ENCODE measurements at regions not wholly inside any gene's neighbourhood (a gene's known extent, or its start where the extent isn't known, plus 50 kb on each side); places are given as distances from the start of the nearest gene placed in this dataset.

DNA sequence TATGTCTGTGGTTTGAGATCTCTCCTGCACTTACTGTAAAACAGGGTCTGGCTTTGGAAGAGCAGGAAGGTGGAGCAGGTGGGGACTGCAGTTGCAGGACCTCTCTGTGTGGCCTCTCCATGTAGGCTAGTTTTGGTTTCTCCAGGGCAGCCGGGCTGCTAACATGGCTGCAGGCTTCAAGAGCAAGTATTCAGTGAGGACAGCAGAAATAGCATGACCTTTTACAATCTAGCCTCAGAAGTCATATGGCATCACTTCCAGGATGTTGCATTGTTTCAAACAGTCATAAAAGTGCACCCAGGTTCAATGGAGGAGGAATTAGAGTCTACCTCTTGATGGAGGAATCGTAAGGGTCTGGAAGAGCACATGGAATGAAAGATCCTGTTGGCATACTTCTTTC is 728.7 kb downstream of the NTRK3 start:
- DNase-seq = peak in 1 of 2 experiments; percentile 14

DNA sequence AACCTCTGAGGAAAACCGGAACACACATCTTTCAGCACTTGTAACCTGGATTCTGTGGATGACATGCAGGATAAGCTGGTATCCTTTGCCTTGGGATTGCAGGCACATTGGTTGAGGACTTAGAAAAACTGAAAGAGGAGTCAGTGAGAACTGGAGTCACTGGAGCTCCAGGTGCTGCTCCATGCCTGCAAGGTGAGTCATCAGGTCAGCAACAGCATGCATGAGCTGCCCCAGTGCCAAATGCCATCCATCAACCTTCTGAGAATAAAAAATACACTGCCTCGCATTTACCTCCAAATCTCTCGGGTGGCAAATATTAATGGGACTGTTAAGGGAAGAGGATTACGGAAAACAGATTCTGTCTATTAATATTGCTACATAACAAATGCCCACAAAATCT is 729.1 kb downstream of the NTRK3 start:
- peak; percentile 27 to 59 for DNase-seq

DNA sequence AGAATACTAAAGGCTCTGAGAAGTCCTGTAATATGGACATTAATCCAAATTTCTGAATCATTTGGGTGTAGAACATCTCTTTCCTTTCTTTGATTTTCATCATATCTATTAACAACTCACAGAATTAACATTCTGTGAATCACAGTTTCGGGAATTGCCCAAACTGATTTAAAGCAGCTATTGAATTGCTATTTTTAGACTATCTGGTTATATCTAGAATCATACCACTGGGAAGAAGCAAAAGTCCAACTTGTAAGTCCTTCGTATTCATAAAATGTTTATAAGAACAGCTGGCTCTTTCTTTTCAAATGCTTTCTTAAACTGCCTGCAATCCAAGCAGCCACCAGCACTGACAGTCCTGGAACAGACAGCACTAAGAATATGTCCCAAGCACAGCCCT is 733.0 kb downstream of the NTRK3 start:
- no peak for DNase-seq

DNA sequence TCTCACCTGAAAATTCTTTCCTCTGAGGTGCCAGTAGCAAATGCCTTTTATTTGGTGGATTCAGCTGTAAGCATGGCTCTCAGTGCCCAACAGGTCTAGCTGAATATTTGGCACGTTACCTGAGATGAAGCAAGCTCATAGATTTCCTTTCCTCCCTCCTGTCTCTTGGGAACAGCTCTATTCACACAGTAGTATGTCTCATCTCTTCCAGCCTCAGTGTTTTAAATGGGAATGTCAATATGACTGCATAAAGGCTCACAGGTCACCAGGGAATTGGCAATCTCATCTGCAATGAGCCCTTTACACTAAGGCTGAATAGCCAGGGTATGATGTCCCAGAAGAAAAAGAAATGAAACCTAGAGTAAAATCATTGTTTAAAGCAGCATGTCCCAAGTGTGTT is 733.5 kb downstream of the NTRK3 start:
- no peak for DNase-seq

DNA sequence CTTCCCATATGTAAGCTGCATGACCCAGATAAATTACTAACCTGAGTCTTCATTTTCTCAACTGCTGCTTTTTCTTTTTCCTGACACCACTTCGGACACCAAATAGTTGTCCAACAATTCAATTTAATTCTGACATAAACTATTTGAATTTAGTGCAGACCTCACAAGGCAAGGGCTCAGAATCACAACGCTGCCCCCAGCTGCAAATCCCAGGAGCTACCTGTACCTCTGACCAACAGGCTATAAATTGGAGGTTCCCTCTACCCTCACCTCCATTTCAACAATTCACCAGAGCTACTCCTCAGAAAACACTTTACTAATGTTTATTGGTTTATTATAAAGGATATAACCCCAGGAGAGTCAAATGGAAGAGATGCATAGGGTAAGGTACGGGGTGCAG is 737.6 kb downstream of the NTRK3 start:
- no peak for DNase-seq

DNA sequence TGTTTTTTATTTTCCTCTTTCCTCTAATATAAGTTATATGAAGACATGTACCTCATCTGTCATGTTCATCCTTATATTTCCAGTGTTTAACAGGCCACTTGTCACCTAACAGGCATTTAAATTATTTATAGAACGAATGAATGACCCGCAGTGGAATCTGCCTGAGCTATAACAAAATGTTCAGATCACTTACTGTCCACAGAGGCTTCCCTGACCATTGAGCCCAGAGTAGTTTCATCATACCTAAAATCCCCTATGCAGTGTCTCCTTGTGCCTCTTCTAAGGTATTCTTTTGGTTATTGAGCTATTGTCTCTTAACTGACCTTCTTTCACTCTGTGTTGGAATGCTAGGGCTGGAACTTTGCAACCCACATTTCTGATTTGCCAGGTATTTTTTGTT is 748.5 kb downstream of the NTRK3 start:
- no peak for DNase-seq

DNA sequence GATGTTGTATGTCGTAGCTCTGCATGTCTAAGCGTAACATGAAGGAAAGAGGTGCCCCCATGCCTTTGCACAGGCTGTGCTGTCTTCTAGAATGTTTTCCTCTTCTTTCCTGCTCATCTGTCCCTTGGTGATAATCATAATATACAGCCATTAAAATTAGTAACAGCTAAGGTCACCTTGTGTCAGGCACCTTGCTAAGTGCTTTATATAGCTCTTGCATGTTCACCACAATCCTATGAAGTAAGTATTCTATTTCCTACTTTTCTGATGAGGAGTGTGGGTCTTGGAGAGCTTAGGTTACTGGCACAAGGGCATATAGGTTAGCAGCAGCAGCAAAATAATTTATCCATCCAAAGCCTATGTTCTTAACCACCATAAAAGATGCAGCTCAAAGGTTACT is 754.4 kb downstream of the NTRK3 start:
- no peak for DNase-seq

DNA sequence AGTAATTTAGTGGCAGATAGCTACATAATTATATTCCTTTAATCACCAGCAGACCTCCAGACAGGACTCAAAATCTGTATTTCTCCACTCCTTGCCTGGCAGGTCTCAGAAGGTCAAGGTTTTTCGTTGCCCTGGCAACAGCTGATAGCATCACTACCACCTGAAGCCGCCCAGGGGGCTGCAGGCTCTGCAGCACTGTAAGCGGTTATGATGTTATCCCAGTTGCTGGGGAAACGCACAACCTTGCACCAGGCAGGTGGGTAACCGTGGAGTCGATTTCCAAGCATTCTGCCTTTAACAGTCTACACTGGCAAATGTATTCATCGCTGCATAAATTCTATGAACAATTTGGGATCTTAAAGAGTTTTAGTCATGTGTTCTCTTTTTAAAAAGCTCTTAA is 756.3 kb downstream of the NTRK3 start:
- DNase-seq = no peak

DNA sequence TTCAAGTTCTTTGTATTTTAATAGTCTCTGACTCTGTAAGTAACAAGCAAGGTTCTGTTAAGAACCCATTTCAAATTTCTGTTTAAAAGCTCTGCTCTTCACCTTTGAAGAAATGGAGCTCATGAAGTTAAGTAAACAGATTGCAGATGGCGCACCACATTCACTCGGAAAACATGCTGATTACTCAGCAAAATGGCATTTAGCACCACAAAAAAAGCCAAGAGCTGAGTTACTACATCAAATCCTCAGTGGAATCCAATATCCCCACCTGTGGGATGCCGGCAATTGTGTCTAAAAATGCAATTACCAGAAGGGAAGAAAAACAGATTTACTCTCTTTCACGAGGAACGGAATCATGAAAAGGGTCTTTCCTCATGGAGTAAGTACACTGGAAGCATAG is 758.0 kb downstream of the NTRK3 start:
- DNase-seq = no peak

DNA sequence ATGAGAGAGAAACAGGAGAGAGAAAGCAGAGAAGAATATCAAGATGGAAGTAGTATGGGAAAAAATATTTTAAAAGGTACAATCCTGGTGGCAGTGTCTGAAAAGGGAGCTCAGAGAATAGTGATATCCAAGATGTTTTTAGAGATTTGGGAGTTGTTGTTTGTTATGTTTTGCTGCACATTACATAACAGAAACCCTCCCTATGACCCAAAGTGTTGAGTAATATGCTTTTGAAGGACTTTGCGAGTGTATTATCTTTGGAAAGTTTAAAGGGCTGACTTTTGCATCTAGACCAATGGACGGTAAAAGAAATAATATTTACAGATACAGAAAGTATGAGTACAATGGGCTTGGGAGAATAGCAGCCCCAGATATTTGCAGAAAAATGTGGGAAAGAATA is 759.7 kb downstream of the NTRK3 start:
- no peak for DNase-seq

DNA sequence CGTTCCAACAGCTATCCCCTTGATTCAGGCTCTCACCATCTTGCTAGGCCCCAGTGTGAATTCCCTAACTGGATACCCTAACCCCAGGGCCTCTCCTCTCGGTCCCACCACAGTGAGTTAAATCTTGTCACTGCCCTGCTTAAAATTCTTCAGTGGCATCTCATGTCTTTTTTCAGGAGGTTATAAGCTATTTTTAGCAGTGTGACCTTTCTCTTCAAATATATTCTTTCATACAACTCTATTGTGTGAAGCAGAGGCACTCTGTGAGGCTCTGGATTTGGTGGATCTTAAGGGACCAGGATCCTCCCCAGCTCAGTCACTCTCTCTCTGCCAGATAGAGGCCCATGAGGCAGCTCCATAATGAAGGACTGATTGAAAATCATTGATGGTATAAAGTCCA is 760.4 kb downstream of the NTRK3 start:
- no peak for DNase-seq

DNA sequence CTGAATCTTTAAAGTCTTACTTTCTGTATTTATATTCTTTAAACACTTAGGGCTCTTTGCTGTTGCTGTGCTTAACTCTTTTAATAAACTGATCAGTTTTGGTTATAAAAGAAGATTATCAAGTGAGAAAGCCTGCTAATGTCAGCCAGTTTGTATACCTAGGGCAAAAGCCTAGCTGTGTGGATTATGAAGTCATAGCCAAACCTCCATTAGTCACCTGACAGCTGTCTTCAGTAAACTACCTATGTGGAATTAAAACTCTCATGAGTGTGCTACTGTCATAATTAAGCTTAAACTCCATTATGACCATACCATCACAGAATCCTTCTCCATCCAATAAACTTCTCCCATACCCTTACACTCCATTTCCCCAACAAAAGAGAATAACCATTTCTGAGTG is 762.7 kb downstream of the NTRK3 start:
- DNase-seq = no peak

DNA sequence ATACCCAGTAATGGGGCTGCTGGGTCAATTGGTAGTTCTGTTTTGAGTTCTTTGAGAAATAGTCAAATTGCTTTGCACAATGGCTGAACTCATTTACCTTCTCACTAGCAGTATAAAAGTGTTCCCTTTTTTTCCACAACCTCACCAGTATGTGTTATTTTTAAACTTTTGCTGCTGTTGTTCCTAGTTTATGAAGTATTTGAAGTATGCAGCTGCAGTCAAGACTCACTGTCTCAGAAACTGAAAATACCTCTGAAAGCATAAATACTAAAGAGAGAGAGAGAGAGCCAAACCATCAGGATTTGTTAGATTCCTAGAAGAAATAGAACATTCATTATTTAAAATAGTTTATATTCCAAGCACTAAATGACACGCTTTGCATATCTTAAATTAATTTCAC is 764.2 kb downstream of the NTRK3 start:
- DNase-seq = no peak

DNA sequence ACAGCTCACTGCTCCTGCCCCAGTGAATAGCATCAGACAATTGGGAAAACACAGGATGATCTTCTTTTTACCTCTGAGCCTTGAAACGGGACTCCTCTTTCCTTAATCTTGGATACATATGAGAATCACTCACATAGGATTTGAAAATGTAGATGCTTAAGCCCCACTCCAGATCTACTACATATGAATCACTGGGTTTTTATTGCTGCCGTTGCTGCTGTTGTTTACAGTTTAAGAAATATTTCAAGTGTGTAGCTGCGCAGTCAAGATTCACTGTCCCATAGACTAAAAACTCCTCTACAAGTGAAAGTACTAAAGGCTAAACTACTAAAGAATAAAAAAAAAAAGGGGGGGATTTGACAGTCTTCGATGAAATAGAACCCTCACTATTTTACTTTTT is 765.9 kb downstream of the NTRK3 start:
- no peak for DNase-seq

DNA sequence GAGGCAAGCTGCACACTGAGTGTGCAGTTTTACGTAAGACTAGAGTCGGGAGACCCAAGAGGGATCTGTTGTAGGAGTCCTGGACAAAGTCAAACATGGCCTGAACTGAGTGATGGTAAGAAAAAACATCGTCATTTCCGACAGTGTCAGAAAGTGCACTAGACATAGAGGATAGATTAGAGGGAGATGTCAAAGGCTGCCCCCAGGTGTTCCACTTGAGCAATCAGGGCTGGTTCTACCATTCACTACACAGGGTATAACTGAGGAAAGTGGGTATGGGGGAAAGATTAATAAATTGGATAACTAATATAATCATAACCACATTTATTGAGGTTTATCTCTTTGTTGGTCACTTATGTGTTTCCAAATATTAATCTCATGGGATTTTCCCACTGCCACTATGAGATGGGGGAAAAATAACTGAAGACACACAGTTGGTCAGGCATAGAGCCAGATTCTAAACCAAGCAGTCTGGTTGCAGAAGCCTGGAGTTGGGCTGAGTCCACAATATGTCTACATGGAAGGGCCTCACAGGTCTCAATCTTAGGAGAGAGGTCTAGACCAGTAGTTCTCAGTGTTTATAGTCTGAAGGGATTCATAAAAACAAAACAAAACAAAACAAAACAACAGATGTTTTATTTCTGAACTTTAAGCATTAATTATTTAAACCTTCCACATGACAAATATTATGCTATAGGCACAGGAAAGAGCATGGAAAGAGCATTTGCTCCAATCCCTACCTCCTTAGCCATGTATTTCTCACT is 766.5 kb downstream of the NTRK3 start:
- DNase-seq = no peak

DNA sequence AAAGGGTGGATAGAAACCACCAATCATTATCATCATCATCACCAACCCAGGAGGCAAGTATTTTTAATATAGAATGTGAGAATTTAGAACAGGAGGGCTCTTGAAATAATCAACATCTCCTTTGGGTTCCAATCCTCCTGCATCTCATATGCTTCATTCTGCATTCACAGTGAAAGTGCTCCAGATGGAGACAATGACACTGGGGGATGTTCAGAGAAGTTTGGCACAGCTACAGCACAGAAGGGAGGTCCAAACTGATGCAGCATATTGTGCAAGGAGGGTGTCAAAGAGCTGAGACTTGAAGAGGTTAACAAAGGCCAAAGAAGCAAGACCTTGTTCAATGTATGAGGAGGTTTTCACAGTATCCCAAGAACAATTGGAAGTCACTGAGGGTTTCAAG is 767.1 kb downstream of the NTRK3 start:
- DNase-seq = no peak

DNA sequence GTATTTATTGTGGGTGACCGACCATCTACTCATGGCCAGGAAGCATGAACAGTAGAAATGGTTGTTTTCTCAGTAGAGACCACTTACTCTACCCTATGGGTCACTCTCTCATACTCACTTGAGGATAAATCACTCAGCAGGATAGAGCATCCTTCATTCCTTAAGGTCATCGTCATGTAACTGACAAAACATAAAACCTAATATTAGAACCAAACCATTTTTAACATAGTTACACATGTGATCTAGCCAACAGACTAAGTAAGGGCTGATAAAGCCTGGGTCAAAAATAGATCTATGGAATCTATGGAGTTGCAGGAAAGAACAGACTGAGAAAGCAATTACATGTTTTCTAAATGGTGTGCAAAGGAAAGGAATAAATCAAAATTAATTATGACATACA is 769.1 kb downstream of the NTRK3 start:
- DNase-seq = no peak

DNA sequence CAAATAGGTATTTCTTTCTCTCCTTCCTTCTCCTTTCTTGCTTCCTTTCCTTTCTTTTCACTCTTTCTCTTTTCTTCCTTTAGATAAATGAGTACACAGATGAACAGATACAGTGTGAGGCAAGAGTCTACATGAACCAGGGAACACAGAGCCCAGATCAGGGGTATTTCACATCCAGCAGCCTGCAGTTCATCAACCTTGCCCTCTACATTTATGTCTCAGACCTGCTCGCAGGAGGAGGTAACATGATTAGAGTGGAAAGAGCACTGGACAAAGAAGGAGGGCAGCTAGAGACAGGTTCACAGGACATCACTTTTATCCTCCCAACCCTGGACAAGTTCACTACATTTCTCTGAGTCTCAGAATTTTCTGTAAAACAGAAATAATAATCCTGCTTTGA is 773.1 kb downstream of the NTRK3 start:
- no peak for DNase-seq

DNA sequence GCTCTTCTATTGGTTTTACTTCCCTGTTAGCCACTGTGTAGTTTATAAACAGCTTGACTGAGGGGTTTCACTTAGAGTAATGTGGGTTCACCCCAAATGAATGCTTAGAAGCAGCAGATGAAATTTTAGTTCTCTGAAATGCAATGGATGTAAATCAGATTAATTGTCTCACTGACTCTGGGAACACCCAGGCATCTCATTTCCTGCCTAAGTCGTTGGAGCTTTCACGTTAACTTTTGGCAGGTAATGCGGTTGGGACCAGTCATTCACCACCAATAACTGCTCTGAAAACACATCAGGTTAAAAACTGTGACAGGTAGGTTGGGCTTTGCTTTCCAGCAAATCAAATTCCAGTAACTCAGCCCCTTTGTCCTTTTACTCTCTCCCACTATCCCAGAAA is 775.4 kb downstream of the NTRK3 start:
- no peak for DNase-seq

DNA sequence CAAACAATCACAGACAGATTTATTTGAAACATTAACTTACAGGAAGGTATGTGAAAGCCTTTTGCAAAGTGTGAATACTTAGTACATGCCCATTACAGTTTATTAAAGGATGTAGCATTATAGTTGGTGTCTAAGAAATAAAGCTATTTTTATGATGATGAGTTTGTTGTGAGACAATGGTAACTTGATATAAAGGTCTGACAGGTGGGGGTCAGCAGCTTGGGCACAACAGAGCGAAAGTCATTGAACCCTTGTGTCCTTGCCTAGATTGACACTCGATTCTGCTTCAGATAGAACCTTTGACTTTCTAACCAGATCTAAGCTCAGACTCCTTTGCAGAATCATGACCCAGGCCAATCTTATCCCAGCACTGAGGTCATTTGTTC is 777.9 kb downstream of the NTRK3 start:
- DNase-seq = no peak

DNA sequence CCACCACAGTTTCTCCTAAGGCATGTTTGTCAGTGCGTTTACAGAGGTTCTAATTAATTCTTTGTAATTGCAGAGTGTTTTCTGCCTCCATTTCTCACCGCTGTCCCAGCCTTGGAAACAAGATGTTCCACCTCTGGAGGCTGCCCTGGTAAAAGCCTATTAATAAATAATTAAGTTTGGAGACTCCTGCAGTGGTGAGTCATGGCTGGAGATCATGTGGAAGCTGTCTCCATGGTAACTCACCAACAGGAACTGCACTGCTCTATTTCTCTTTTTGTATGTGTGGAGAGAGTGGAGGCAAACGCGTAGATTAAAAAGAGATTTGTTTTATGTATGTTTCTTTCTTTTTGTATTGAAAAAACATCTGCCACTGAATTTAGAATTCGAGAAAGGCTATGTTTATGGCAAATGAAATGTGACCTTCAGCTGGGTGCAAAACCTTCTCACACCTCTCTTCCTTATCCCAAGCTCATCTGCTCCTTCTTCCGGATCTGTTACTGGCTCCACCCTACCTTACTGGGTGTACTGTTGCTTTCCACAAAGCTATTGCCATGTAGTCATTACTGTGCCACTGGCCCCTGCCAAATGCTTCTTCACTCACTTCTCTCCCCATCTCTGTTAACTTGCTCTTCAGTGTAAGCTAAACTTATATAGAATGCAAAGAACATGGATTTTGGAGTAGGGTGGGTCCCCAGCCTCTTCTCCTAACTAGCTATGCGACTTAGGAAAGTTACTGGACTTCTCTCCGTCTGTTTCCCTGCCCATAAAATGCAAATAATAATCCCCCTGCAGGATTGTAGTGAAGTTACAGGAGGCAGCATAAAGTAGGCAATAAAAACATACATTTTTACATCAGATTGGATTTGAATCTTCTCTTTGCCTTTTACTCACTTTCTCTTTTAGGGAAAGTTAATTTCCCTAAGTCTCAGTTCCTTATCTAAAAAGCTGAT is 778.5 kb downstream of the NTRK3 start:
- peak; percentile 41 to 57 for DNase-seq

DNA sequence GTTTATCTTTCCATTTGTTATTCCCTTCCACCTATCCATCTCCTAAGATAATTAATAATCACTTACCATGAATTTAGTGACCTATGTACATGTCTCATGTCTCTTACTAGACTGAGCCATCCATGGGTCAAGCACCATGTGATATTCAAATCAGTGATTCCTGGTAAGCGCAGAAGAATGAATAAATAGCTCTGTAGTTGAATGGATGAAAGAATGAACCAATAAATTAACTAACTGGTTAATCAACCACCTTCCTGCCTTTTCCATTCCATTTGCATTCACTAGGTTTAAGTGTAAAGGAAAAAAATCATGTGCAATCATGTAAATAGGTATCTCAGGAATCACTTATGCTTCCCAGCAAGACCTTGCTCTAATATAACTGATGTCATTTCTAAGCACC is 779.5 kb downstream of the NTRK3 start:
- no peak for DNase-seq

DNA sequence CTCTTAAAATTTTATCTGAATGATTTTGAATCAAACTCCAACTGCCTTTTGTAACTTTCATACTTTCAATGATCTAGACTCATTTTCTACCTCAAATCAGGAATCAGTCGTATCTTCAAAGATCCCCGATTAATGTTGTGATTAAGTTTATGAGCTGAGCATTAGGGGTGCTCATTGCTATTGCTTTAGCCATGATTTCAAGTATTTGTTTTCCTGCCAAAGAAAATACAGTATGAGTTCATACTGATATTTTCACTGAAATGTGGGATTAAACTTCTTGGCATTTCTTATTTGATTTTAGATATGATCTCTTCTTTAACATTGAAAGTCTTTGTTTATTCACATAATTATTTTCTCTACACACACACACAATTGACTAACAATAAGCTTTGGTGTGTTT is 785.6 kb downstream of the NTRK3 start:
- DNase-seq = no peak

DNA sequence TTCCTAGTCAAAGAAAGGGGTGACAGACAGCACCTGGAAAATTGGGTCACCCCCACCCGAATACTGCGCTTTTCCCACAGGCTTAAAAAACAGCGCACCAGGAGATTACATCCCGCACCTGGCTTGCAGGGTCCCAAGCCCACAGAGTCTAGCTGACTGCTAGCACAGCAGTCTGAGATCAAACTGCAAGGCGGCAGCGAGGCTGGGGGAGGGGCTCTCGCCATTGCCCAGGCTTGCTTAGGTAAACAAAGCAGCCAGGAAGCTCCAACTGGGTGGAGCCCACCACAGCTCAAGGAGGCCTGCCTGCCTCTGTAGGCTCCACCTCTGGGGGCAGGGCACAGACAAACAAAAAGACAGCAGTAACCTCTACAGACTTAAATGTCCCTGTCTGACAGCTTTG is 792.6 kb downstream of the NTRK3 start:
- peak; percentile 15 to 59 for DNase-seq

Measured in SHP77 (cell line).